K562 (cell line): ENCODE measurements at regions not wholly inside any gene's neighbourhood (a gene's known extent, or its start where the extent isn't known, plus 50 kb on each side); places are given as distances from the start of the nearest gene placed in this dataset.

Experiments used
- ATAC-seq: fragments of 200-7000 bp; cut with Tn5 transposase; 3 replicates; pipeline ENCODE4 v1.9.1; 2020; ENCODE audit warnings: moderate library complexity
- BruUV-seq: library from RNA; stranded (reverse); fragments of 400-500 nt; replicated peaks from 2 replicates; lab custom pipeline; 2021; lab: Mats Ljungman, UMichigan
- CTCF ChIA-PET: fragments of 300-600 bp; formaldehyde crosslinking; extraction: SDS; loops from one replicate; lab custom pipeline; 2021; ENCODE audit warnings: low intra/inter-chr PET ratio; lab: Yijun Ruan, JAX
- POLR2A ChIA-PET: fragments of 300-600, 350-650 bp; sonication (Branson Sonifier 250); formaldehyde crosslinking; extraction: SDS; loops from one replicate; lab custom pipeline; 2021; ENCODE audit warnings: antibody characterized with exemption, inconsistent platforms; lab: Yijun Ruan, JAX
- DNase-seq, 4 experiments: peaks; one replicate each; pipeline versions ENCODE4 v3.0.0 to v3.0.0-alpha.2; 2011 to 2018; ENCODE audit warnings: low spot score in 3 of 4, mixed read lengths in 3 of 4; ENCODE audit errors: extremely low read depth in 1 of 4
- FAIRE-seq: peaks from 2 replicates; lab custom pipeline; 2011; peaks lifted over from hg19 to GRCh38; lab: Jason Lieb, UNC
- H2AFZ ChIP-seq: 2 replicates; pipeline ENCODE4 v1.6.0; 2011; ENCODE audit warnings: low read depth, low read length, control low read depth, inconsistent platforms
- H3K27ac ChIP-seq: fragments of 200-600 bp; 3 replicates; pipeline ENCODE4 v1.8.0; 2011; ENCODE audit warnings: low read depth, mild to moderate bottlenecking, control low read depth, inconsistent platforms, low read length, moderate library complexity, mixed read lengths; ENCODE audit errors: extremely low read depth
- H3K27me3 ChIP-seq, 2 experiments: fragments of 300-600 bp in 1 of 2; 2 replicates in 1 of 2; 3 replicates in 1 of 2; pipeline versions ENCODE4 v1.6.0 to v1.8.0; 2011; ENCODE audit warnings: inconsistent platforms in 2 of 2, low read length in 2 of 2, mild to moderate bottlenecking in 1 of 2, mixed read lengths in 1 of 2, moderate library complexity in 1 of 2; ENCODE audit not compliant: control insufficient read depth in 2 of 2, insufficient read depth in 2 of 2
- H3K36me3 ChIP-seq: fragments of 300-600 bp; 3 replicates; pipeline ENCODE4 v1.8.0; 2011; ENCODE audit warnings: mild to moderate bottlenecking, low read length, inconsistent platforms; ENCODE audit not compliant: control insufficient read depth, insufficient read depth
- H3K4me1 ChIP-seq, 2 experiments: fragments of 200-600 bp in 1 of 2; replicated peaks in 1 of 2; 2 replicates in 1 of 2; 3 replicates in 1 of 2; pipeline versions ENCODE4 v1.5.1 to v1.8.0; 2011; ENCODE audit warnings: inconsistent platforms in 2 of 2, low read length in 2 of 2, mild to moderate bottlenecking in 1 of 2, mixed read lengths in 1 of 2, moderate library complexity in 1 of 2; ENCODE audit not compliant: control insufficient read depth in 2 of 2, insufficient read depth in 2 of 2
- H3K4me2 ChIP-seq: 2 replicates; pipeline ENCODE4 v1.6.1; 2011; ENCODE audit warnings: low read length, control low read depth, inconsistent platforms, mixed read lengths; ENCODE audit not compliant: insufficient read depth
- H3K4me3 ChIP-seq: fragments of 200-600 bp; sonication (generic), shearing (Covaris generic); 2 replicates; pipeline ENCODE4 v1.5.1; 2016; ENCODE audit warnings: control low read depth, inconsistent platforms
- H3K79me2 ChIP-seq: fragments of 200-600 bp; 3 replicates; pipeline ENCODE4 v1.8.0; 2011; ENCODE audit warnings: low read length, inconsistent platforms; ENCODE audit not compliant: control insufficient read depth, insufficient read depth
- H3K9ac ChIP-seq, 2 experiments: 2 replicates each; pipeline versions ENCODE4 v1.6.0 to v1.6.1; 2011; ENCODE audit warnings: low read depth in 2 of 2, low read length in 2 of 2, control low read depth in 1 of 2, inconsistent platforms in 1 of 2, mild to moderate bottlenecking in 1 of 2, mixed read lengths in 1 of 2; ENCODE audit not compliant: insufficient read depth in 1 of 2
- H3K9me1 ChIP-seq: one replicate; pipeline ENCODE4 v1.6.0; 2011; ENCODE audit warnings: inconsistent platforms, mild to moderate bottlenecking, low read length, moderate library complexity; ENCODE audit not compliant: control insufficient read depth, insufficient read depth
- H3K9me3 ChIP-seq: replicated peaks from 2 replicates; pipeline ENCODE4 v1.5.1; 2011; ENCODE audit warnings: low read depth, low read length, inconsistent platforms; ENCODE audit not compliant: control insufficient read depth, insufficient read depth
- H4K20me1 ChIP-seq: replicated peaks from 2 replicates; pipeline ENCODE4 v1.6.1; 2011; ENCODE audit warnings: low read length, inconsistent platforms, mixed read lengths; ENCODE audit not compliant: control insufficient read depth, insufficient read depth
- CBFB ChIP-seq: sonication (generic); formaldehyde crosslinking; IDR thresholded peaks from 2 replicates; pipeline ENCODE4 v1.4.0; 2020; ENCODE audit warnings: mild to moderate bottlenecking, missing genetic modification reagents
- E2F6 ChIP-seq, 2 experiments: IDR thresholded peaks; 2 replicates each; pipeline ENCODE4 v1.6.1; 2011; ENCODE audit warnings: borderline replicate concordance in 1 of 2, control low read depth in 1 of 2, low read depth in 1 of 2, low read length in 1 of 2, mild to moderate bottlenecking in 1 of 2, mixed read lengths in 1 of 2, moderate library complexity in 1 of 2; ENCODE audit not compliant: insufficient read depth in 1 of 2, insufficient read length in 1 of 2, poor library complexity in 1 of 2, severe bottlenecking in 1 of 2; ENCODE audit errors: extremely low read depth in 1 of 2
- ESRRA ChIP-seq: fragments of 450-650 bp; IDR thresholded peaks from 2 replicates; pipeline ENCODE4 v1.6.1; 2014; ENCODE audit warnings: low read depth, mild to moderate bottlenecking, moderate library complexity, borderline replicate concordance
- FOXJ3 ChIP-seq: sonication (generic); formaldehyde crosslinking; IDR thresholded peaks from 2 replicates; pipeline ENCODE4 v1.4.0; 2020; ENCODE audit warnings: mild to moderate bottlenecking, missing genetic modification reagents
- MTF1 ChIP-seq: fragments of 250-450 bp; sonication (Bioruptor Pico); IDR thresholded peaks from 2 replicates; pipeline ENCODE4 v1.9.0; 2021; ENCODE audit warnings: moderate library complexity, mild to moderate bottlenecking, inconsistent platforms, borderline replicate concordance
- MYNN ChIP-seq, 2 experiments: sonication (generic); formaldehyde crosslinking in 1 of 2; IDR thresholded peaks; 2 replicates each; pipeline versions ENCODE4 v1.5.0 to v1.6.1; 2016 to 2020; ENCODE audit warnings: antibody characterized with exemption in 1 of 2, missing genetic modification reagents in 1 of 2
- PHF21A ChIP-seq: fragments of 450-650 bp; IDR thresholded peaks from 2 replicates; pipeline ENCODE4 v1.6.1; 2017; ENCODE audit warnings: low read depth, borderline replicate concordance
- PHF8 ChIP-seq: fragments of 200-600 bp; sonication (generic); IDR thresholded peaks from 2 replicates; pipeline ENCODE4 v1.6.1; 2012; ENCODE audit warnings: mixed run types, mild to moderate bottlenecking, inconsistent platforms, low read length, moderate library complexity, borderline replicate concordance
- PURB ChIP-seq: sonication (generic); formaldehyde crosslinking; IDR thresholded peaks from 2 replicates; pipeline ENCODE4 v1.9.0; 2021; ENCODE audit warnings: low read depth, mild to moderate bottlenecking, missing genetic modification reagents
- SMARCC2 ChIP-seq: fragments of 450-650 bp; IDR thresholded peaks from 2 replicates; pipeline ENCODE4 v1.6.1; 2017; ENCODE audit warnings: antibody characterized with exemption, moderate library complexity, mild to moderate bottlenecking, low read depth
- SMC3 ChIP-seq: conservative IDR thresholded peaks from 2 replicates; pipeline ENCODE4 v1.6.1; 2011; ENCODE audit warnings: low read depth, low read length, improper control_type of control experiment; ENCODE audit not compliant: insufficient read depth
- SRSF9 ChIP-seq: fragments of 200-400 bp; formaldehyde crosslinking; IDR thresholded peaks from 2 replicates; pipeline ENCODE4 v1.6.1; 2017; ENCODE audit warnings: low read depth, low read length, borderline replicate concordance
- ZFPM2 ChIP-seq: fragments of 250-450 bp; sonication (Bioruptor Pico); IDR thresholded peaks from 2 replicates; pipeline ENCODE4 v1.5.1; 2022; ENCODE audit warnings: mild to moderate bottlenecking
- ZNF121 ChIP-seq: sonication (generic); formaldehyde crosslinking; conservative IDR thresholded peaks from 2 replicates; pipeline ENCODE4 v1.8.0; 2022; ENCODE audit warnings: missing genetic modification reagents
- ZNF274 ChIP-seq: IDR thresholded peaks from 2 replicates; pipeline ENCODE4 v1.6.1; 2011; ENCODE audit warnings: low read depth, mild to moderate bottlenecking, low read length, moderate library complexity, borderline replicate concordance
- ZNF655 ChIP-seq: fragments of 250-450 bp; sonication (Bioruptor Pico); IDR thresholded peaks from 2 replicates; pipeline ENCODE4 v1.5.0; 2021
- in situ Hi-C: fragments of 300-500 bp; cut with MboI; formaldehyde crosslinking; loops from 4 replicates; pipeline ENCODE4 v1.15.0; 2018; ENCODE audit warnings: inconsistent platforms, mixed read lengths
- intact Hi-C: fragments of 100-400 bp; cut with micrococcal nuclease; formaldehyde crosslinking; loops from 2 replicates; pipeline ENCODE4 v1.14.2; 2022

GRCh38 chr2:53091183-53091582 lies 676.4 kb upstream of the CHAC2 start:
- DNase-seq: no peak
- ChIA-PET CTCF (no interaction called here), POLR2A (no interaction called here)
- no peak overlapping the region for H2AFZ ChIP-seq
- H3K4me1 ChIP-seq: no peaks in the 10 kb centered on the region
- H4K20me1 ChIP-seq: no peaks in the 10 kb centered on the region
- H3K27me3 ChIP-seq: no peaks in the 10 kb centered on the region
- TF ChIP-seq MYNN (IDR thresholded peaks at IDR 0.05): no peak
- no peak for TF ChIP-seq MYNN (CRISPR knock-in tag; IDR thresholded peaks at IDR 0.05)
- TF ChIP-seq PURB (CRISPR knock-in tag): no peak
- no peak for TF ChIP-seq SMC3
- no peak for TF ChIP-seq SRSF9
- no peak for TF ChIP-seq CBFB
- TF ChIP-seq ESRRA: no peak
- TF ChIP-seq E2F6 (IDR thresholded peaks at IDR 0.05; ENCODE audit: borderline replicate concordance in 1 of 2, extremely low read depth in 1 of 2, insufficient read depth in 1 of 2, insufficient read length in 1 of 2, low read depth in 1 of 2, low read length in 1 of 2, poor library complexity in 1 of 2, severe bottlenecking in 1 of 2): no peak
- no peak for TF ChIP-seq FOXJ3 (CRISPR knock-in tag)
- no peak for TF ChIP-seq ZNF655
- TF ChIP-seq ZNF121 (CRISPR knock-in tag): no peak
- no peak for TF ChIP-seq ZNF274
- TF ChIP-seq MTF1: no peak
- no peak for TF ChIP-seq PHF8
- no peak for TF ChIP-seq ZFPM2 (CRISPR knock-in tag)
- TF ChIP-seq PHF21A: no peak
- no peak for TF ChIP-seq SMARCC2
- TF ChIP-seq, all 486 proteins: peak for 0
- no peak overlapping the region for H3K9ac ChIP-seq
- no peak for FAIRE-seq
- no peaks in the 10 kb centered on the region for H3K79me2 ChIP-seq
- intact Hi-C loops: no loop called here
- H3K36me3 ChIP-seq: no peaks in the 10 kb centered on the region
- no peaks in the 10 kb centered on the region for H3K9me3 ChIP-seq
- H3K9me1 ChIP-seq: no peaks in the 10 kb centered on the region
- in situ Hi-C loops: no loop called here
- H3K4me3 ChIP-seq: no peak overlapping the region
- no TSS peak for BruUV-seq
- ATAC-seq: no peak
- no peak overlapping the region for H3K4me2 ChIP-seq
- H3K27ac ChIP-seq: no peak overlapping the region
